ENCODE measurements at regions not wholly inside any gene's neighbourhood (a gene's known extent, or its start where the extent isn't known, plus 50 kb on each side); places are given as distances from the start of the nearest gene placed in this dataset.

DNA sequence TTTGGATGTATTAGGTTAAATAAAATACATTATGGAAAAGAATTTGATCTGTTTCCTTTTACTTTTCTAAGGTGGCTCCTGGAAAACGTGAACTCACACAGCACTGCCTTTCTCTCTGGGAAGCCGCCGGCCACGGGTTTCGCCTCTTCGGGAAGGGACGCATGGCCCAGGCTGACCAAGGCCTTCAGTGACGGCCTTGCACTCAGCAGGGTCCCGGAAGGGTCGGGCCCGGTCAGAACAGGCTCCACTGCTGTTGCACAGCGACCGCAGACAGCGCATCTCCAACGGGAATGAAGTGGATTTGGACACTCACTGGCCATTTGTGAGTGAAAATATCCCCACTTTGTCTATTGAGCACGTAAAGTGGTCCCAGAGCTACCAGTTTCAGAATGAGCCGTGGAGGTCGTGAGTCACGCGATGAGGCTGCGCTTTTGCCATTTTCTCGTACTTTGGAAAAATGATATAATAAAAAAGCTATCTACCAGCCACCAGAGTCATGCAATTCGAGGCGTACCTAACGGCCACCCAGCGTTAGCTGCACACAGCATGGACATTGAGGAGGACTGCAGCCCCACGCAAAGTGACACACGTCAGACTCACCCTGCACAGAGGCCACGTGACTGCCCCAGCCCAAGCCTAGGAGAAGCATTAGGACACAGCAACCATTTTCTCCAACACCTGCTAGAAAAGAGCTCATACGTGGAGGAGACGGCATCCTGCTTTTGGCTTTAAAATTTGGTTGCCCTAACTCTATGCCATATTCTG is 244.3 kb downstream of the TTLL2 start:
- H4K20me1 ChIP-seq (ENCODE audit: insufficient read depth, low read length), result no peaks in the 10 kb centered on the region
- peaks cover 56% of the 10 kb centered on the region for H3K4me1 ChIP-seq (ENCODE audit: insufficient read depth, low read length)
- in situ Hi-C loops (cut with HindIII; ENCODE audit: extremely low pct_ligation_motif_present, low pct_unique_long_range_greater_than_20kb) (loop anchor here (5.0 kb wide), 1 partner anchor 98 kb away; no protein-coding TSS in a partner anchor), intact Hi-C loops (cut with micrococcal nuclease; ENCODE audit: unreplicated experiment) (no loop called here)
- no TSS peak for BruUV-seq (replicated peaks)
- no peak overlapping the region for H3K27ac ChIP-seq (ENCODE audit: extremely low read length, insufficient read depth, low read length)
- H2AFZ ChIP-seq (ENCODE audit: low read length), result no peak overlapping the region
- H3K9ac ChIP-seq (ENCODE audit: insufficient read depth, low read depth, low read length), result no peak overlapping the region
- FAIRE-seq (no peak), DNase-seq (ENCODE audit: low spot score) (no peak), ATAC-seq (no peak)
- WGBS (ENCODE audit: low lambda C conversion rate), result 78% methylated on average over 28 of the region's 31 CpGs
- no peaks in the 10 kb centered on the region for H3K36me3 ChIP-seq (replicated peaks in 1 of 2; ENCODE audit: control insufficient read depth in 1 of 2, insufficient read depth in 2 of 2, low read length in 2 of 2)
- H3K9me3 ChIP-seq (ENCODE audit: low read length), result no peaks in the 10 kb centered on the region
- POLR2A ChIA-PET, result interaction anchor here (1.2 to 1.4 kb wide), 2 partner anchors 9 kb away, joined by 3 read pairs; no protein-coding TSS in a partner anchor
- H3K4me3 ChIP-seq (replicated peaks in 1 of 3; ENCODE audit: insufficient read depth in 1 of 3, low read depth in 2 of 3, low read length in 3 of 3), result no peak overlapping the region
- peaks cover 10 to 25% of the 10 kb centered on the region in 2 experiments; a peak in 4 of 5 replicates for H3K27me3 ChIP-seq (ENCODE audit: control insufficient read depth in 1 of 2, insufficient read depth in 2 of 2, low read length in 2 of 2)
- no peak for TF ChIP-seq HNRNPL (IDR thresholded peaks at IDR 0.05; ENCODE audit: low read depth, low read length)
- H3K79me2 ChIP-seq (ENCODE audit: insufficient read depth, low read length), result no peaks in the 10 kb centered on the region
- H3K4me2 ChIP-seq (ENCODE audit: low read depth, low read length), result no peak overlapping the region
- CTCF ChIA-PET (ENCODE audit: low intra/inter-chr PET ratio, low total read pairs), result no interaction called here

DNA sequence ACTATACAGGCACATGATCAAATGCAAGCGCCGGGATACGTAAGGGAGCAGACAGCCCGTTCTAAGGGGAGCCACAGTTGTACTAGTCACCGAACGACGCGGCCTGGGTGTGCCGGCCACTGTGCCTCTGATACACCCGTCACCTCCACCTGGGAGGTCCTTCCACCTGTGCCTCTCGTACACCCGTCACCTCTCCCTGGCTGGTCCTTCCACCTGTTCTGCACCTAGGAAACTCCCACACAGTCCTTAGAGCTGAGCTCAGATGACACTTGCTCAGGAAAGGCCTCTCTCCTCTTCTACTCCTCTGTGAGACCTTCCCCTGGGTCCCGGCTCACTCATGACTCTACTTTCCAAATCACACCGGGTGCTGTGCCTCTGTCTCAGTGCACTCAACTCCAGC is 245.0 kb downstream of the TTLL2 start:
- no peak overlapping the region for H3K9ac ChIP-seq (ENCODE audit: insufficient read depth, low read depth, low read length)
- no peaks in the 10 kb centered on the region for H3K79me2 ChIP-seq (ENCODE audit: insufficient read depth, low read length)
- no TSS peak for BruUV-seq (replicated peaks)
- H2AFZ ChIP-seq (ENCODE audit: low read length), result no peak overlapping the region
- H3K27me3 ChIP-seq (ENCODE audit: control insufficient read depth in 1 of 2, insufficient read depth in 2 of 2, low read length in 2 of 2), result peaks cover 10 to 25% of the 10 kb centered on the region in 2 experiments; a peak in 4 of 5 replicates
- H3K4me3 ChIP-seq (replicated peaks in 1 of 3; ENCODE audit: insufficient read depth in 1 of 3, low read depth in 2 of 3, low read length in 3 of 3), result no peak overlapping the region
- WGBS (ENCODE audit: low lambda C conversion rate), result 73% methylated on average over 14 of the region's 14 CpGs
- H3K36me3 ChIP-seq (replicated peaks in 1 of 2; ENCODE audit: control insufficient read depth in 1 of 2, insufficient read depth in 2 of 2, low read length in 2 of 2), result no peaks in the 10 kb centered on the region
- H3K4me2 ChIP-seq (ENCODE audit: low read depth, low read length), result no peak overlapping the region
- in situ Hi-C loops (cut with HindIII; ENCODE audit: extremely low pct_ligation_motif_present, low pct_unique_long_range_greater_than_20kb) (loop anchor here (5.0 kb wide), 1 partner anchor 97 kb away; no protein-coding TSS in a partner anchor), intact Hi-C loops (cut with micrococcal nuclease; ENCODE audit: unreplicated experiment) (no loop called here)
- TF ChIP-seq NCOR1 (IDR thresholded peaks at IDR 0.05; ENCODE audit: borderline replicate concordance, low read length), result no peak
- TF ChIP-seq KLF13 (CRISPR knock-in tag; IDR thresholded peaks at IDR 0.05), result no peak
- TF ChIP-seq MAFG (CRISPR knock-in tag; IDR thresholded peaks at IDR 0.05), result no peak
- TF ChIP-seq NFE2L2 (IDR thresholded peaks at IDR 0.05; ENCODE audit: low read length), result no peak
- no peak for TF ChIP-seq HOXA5 (CRISPR knock-in tag; IDR thresholded peaks at IDR 0.05)
- TF ChIP-seq ZBTB21 (CRISPR knock-in tag; IDR thresholded peaks at IDR 0.05), result no peak
- TF ChIP-seq REXO4 (CRISPR knock-in tag; IDR thresholded peaks at IDR 0.05; ENCODE audit: borderline replicate concordance), result no peak
- TF ChIP-seq, protein P1, sequence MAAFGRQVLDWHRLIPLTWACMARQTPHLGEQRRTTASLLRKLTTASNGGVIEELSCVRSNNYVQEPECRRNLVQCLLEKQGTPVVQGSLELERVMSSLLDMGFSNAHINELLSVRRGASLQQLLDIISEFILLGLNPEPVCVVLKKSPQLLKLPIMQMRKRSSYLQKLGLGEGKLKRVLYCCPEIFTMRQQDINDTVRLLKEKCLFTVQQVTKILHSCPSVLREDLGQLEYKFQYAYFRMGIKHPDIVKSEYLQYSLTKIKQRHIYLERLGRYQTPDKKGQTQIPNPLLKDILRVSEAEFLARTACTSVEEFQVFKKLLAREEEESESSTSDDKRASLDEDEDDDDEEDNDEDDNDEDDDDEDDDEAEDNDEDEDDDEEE (CRISPR knock-in tag; IDR thresholded peaks at IDR 0.05), result no peak
- no peak for TF ChIP-seq ZNF850 (CRISPR knock-in tag; conservative IDR thresholded peaks at IDR 0.05)
- FAIRE-seq (no peak), DNase-seq (ENCODE audit: low spot score) (no peak), ATAC-seq (no peak)
- no peak overlapping the region for H3K27ac ChIP-seq (ENCODE audit: extremely low read length, insufficient read depth, low read length)
- H3K9me3 ChIP-seq (ENCODE audit: low read length), result no peaks in the 10 kb centered on the region
- peaks cover 52% of the 10 kb centered on the region for H3K4me1 ChIP-seq (ENCODE audit: insufficient read depth, low read length)
- POLR2A ChIA-PET, result interaction anchor here (1.4 kb wide), 1 partner anchor 10 kb away, joined by 3 read pairs; no protein-coding TSS in a partner anchor
- CTCF ChIA-PET (ENCODE audit: low intra/inter-chr PET ratio, low total read pairs), result no interaction called here
- no peaks in the 10 kb centered on the region for H4K20me1 ChIP-seq (ENCODE audit: insufficient read depth, low read length)
